ENCODE measurements at regions not wholly inside any gene's neighbourhood (a gene's known extent, or its start where the extent isn't known, plus 50 kb on each side); places are given as distances from the start of the nearest gene placed in this dataset.

DNA sequence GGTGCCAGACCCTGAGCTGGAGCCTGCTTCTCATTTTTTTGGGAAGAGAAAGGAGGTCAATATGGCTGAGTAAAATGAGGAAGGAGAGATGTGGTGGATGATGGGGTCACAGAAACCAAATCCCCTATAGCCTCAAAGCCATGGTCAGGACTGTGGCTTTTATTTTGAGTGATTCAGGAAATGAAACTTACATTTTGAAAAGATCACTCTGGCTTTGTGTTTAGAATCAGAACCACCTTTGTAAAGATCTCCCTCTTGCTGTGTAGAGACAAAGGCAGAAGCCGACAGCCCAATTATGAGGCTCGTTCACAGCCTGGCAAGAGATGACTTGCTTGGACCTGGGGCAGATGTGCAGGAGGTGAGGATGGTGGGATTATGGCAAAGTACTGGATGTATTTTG is 121.6 kb upstream of the ANKFN1 start:
- TF ChIP-seq, protein P1, sequence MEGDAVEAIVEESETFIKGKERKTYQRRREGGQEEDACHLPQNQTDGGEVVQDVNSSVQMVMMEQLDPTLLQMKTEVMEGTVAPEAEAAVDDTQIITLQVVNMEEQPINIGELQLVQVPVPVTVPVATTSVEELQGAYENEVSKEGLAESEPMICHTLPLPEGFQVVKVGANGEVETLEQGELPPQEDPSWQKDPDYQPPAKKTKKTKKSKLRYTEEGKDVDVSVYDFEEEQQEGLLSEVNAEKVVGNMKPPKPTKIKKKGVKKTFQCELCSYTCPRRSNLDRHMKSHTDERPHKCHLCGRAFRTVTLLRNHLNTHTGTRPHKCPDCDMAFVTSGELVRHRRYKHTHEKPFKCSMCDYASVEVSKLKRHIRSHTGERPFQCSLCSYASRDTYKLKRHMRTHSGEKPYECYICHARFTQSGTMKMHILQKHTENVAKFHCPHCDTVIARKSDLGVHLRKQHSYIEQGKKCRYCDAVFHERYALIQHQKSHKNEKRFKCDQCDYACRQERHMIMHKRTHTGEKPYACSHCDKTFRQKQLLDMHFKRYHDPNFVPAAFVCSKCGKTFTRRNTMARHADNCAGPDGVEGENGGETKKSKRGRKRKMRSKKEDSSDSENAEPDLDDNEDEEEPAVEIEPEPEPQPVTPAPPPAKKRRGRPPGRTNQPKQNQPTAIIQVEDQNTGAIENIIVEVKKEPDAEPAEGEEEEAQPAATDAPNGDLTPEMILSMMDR (IDR thresholded peaks at IDR 0.05): no peak
- no peak for TF ChIP-seq POLR2A (IDR thresholded peaks at IDR 0.05)

Data from breast epithelium (tissue), 3 donors.